NCI-H1105 (cell line): ENCODE measurements at regions not wholly inside any gene's neighbourhood (a gene's known extent, or its start where the extent isn't known, plus 50 kb on each side); places are given as distances from the start of the nearest gene placed in this dataset.
"Not testable (repeated sequence)": the region's sequence is repeated elsewhere in the genome, so short reads cannot be mapped to it uniquely, and the experiment has no call there.

Experiments
- DNase-seq: peaks from one replicate; lab custom pipeline; 2025; lab: John Stamatoyannopoulos, UW

DNA sequence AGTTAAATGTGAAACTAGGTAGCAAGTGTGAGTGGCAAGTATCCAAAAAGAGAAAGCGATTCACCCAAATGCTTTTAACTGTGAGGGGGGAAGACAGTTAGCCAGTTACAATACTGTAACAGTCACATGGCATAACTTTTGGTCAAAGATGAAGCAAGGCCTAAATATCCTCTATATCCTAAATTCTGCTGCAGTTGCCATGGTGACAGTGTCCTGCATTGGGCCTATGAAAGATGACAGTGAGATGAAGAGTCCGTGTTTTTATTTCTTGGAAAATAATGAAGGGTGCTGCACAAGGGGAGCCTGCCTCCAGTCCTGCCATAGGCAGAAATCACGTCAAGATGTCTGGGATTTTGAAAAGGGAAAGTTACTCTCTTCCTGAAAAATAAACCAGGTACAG lies 534.6 kb downstream of the NTRK2 start:
- DNase-seq: no peak

DNA sequence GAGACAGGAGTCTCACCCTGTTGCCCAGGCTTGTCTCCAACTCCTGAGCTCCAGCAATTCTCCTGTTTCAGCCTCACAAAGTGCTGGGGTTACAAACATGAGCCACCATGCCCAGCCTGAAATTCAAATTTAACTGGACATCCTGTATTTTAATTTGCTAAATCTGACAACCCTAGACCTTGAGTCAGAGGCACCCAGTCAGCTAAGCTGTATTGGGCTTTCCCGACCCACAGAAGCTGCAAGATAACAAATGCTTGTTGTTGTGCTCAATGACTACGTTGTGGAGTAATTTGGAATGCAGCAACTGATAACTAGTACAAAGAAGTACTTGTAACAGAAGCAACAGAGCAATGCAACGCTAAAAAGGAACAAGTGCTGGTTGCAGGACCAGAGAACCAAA lies 533.1 kb downstream of the NTRK2 start:
- no peak for DNase-seq

DNA sequence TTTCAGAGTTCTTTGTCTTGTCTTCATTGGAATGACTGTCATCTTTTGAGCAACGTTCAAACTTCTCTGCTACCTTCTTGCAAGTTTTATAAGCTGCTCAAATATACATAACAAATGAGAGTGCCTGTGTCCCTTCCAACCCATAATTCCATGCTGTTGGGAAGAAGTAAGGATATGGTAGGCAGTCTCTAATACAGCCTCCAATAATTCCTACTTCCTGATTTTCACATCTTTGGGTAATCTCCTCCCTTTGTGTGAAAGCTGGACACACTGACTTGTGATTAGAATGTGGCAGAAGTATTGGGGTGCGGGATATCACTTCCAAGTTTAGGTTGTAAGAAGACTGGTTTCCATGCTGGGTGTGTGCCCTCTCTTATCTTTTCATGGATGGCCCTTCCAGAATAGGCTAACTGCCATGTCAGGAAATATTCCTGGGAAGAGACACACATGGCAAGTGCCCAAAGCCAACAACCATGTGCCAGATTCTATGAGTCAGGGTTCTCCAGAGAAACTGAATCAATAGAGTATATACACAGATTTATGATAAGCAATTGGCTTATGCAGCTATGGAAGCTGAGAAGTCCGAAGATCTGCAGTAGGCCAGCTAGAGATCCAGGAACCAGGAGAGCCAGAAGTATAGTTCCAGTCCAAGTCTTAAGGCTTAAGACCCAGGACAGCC lies 531.3 kb downstream of the NTRK2 start:
- DNase-seq: no peak

DNA sequence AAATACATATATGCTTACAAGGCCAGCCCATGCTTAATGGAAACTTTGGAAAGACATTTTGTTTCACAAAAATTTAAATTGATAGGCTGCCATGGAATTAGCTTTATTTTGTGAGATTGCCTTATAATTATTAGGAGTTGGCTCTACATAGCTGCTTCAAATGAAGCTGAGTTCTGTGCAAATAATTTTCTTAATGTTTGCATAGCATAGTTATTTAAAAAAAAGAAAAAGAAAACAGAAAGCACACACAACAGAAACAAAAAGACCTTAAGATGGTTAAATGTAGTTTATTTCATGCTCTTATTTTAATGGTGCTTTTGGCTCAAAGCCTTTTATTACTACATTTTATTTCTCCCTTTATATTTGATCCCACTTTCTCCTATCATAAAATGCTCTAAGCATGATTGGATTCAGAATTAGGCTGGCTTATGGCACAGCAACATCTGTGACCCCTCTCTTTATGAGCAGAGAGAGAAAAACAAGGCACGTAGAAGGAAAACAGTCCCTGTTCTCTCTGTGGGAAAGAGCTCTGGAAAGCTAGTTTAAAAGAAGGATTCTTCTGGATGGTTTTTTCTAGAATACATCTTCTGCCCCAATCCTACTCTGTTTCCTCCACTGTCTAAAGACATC lies 530.5 kb downstream of the NTRK2 start:
- DNase-seq: no peak

DNA sequence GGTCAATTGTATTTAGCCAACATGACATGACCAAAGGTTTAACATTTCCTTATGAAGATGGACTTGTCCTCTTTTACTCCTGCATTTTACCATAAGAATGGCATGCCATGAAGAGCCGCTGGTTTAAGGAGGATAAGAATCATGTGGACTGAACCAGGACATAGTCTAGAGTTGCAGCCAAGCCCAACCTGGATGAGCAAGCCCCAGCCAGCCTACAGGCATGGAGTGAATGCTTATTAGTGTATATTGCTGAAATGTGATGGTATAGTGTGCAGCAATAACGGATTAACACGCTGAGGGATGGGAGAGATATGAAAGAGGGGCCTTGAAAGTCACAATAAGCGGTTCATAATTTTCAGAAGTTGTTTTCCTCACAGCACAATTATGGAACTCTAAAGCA lies 523.2 kb downstream of the NTRK2 start:
- no peak for DNase-seq

DNA sequence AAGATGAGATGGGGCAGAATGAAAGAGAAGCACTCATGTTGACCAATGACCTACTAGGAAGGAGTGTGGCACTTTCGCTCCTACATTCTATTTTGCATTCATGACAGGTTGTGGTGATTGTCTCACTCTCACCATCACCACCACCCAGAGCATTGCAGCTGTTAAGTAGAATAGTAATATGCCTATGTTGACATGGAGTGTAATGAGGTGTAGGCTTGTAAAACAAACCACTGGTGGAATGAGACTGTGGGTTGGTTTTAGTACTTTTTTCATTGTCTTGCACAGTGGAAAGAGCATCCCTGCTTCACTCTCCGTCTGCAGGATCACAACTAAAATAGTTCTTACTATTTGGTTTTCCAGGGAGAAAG lies 516.7 kb downstream of the NTRK2 start:
- no peak for DNase-seq

DNA sequence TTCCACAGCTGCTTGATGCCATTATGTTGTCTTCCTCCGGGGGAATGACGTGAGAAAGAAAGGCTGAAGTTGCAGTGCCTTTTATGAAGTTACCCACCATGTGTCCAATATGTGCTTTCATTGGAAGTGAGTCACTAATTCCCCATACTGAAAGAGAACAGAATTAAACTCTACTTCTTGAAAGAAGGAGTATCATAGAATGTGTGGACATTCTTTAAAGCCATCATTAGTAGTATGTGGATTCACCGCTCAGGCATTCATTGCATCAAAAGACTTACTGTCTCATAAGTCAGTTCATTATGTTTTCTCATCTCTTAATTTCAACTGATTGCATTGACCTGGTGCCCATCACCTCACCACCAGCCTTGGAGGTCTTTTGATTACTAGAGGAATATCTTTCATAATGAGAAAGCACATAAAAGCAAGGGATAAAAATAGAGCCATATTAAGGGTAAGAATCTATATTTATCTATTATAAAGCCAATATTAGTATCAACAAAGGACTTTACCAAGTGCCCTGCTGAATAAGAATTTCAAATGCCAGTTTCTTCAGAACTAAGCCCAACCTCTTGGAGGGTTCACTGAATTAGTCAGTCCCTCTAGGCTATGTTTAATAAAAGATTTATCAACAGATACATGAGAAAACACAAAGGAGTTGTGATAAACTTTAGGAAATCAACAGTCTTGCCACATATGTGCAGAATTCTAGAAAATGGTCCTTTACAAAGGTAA lies 516.1 kb downstream of the NTRK2 start:
- no peak for DNase-seq

DNA sequence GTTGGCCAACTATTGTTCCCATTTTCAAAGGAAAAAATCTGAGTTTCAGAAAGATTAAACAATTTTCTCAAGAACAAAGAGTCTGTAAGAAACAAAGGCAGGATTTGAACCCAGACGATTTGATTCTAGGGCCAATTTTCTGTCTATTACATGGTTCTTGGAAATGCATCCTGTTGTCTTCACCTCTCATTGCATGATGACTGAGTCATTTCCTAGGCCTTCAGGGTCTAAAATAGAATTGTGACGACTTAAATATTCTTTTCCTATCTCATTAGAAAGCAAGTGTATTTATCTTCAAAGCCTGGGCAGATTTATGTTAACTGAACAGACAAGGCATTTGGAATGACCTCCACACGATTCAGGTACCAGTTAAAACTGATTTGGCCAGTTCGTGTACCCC lies 512.9 kb downstream of the NTRK2 start:
- no peak for DNase-seq

DNA sequence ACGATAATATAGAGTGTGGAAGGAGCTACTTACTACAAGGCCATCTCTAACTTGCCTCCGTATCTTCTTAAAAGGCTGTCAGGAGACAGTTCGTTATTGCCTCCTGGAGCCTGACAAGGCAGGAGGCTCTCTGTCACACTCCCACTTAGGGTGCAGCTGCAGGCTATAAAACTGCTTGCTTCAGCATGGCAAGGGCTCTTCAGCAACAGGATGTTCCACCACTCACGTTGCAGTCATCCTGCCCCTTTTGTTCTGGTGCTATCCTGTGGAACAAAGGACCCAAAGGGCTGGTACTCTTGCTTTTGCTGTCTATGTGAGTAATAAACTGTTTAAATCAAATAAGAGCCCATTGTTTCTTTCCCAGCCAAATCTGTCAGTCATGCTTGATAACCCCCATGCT lies 508.9 kb downstream of the NTRK2 start:
- peak; percentile 86 for DNase-seq

DNA sequence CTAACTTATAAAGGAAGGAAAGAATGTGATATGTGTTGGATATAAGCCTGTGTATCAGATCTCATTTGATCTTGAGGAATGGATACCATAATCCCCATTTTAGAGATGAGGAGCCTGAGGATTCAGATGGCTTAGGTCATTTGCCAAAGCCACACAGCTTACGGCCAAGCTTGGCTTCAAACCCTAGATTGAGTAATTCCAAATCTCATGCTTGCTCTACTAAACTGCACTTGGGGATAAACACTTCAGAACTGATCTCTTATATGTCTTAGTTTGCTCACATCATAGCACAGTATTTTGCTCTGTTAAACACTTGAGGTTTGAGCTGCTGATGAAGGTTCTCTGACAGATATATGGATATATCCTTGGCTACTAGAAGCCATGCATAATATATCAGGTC lies 504.4 kb downstream of the NTRK2 start:
- no peak for DNase-seq

DNA sequence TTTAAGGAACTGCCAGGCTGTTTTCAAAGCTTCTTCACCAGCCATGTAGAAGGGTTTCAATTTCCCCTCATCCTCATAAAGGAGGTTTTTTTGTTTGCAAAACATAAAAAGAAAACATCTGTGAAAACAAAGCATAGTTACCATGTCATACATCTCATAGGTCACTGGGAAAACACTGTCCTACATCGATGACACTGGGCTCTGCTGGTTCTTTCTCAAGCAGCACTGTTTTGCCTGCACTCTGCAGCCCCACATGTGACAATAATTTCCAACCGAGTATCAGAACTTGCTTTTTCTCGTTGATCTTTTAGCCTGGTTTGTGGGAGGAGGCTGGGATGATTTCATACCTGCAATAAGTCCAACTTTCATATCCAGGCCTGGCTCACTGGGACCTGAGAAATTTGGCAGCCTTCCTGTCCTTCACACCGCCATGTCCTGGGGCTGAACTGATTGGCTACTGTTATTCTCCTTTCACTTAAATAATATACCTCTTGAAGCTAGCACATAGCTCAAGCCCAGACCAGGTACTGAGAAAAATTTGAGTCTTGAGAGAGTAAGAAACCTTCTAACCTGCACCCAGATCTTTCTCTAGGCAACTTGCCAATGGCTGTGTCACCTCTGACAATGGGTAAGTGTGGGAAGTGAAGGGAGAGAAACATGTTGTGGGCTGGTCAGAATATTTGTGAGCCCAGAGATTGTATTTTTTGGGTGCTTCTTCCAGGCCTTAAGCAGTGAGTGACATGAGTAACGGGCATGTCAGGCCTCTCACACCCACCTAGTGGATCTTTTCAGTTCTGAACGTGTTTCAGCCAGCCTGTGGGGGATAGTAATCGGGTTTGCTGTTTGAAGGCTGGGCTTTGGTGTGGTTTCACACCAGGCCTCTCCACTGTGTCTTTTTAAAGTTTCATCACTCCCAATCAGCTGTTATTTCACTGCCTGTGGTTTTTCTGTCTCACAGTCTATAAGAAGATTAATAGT lies 502.8 kb downstream of the NTRK2 start:
- DNase-seq: no peak

DNA sequence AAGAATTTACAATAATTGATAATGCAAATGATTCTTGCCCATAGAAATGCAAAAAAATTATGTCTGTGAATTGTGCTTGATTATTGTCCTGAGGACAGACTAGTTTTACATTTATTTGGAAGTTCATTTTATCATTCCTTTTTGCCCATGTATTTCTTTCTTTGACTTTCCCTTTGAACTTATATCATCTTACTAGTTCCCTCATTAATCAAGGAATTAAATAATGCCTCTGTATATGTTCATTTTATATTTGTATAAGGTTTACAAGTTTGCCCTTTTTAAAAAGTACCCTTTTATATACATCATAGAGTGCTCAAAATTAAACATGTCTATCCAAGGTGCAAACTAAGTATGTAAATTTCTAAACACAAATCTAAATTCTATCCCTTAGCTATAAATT lies 501.6 kb downstream of the NTRK2 start:
- no peak for DNase-seq

DNA sequence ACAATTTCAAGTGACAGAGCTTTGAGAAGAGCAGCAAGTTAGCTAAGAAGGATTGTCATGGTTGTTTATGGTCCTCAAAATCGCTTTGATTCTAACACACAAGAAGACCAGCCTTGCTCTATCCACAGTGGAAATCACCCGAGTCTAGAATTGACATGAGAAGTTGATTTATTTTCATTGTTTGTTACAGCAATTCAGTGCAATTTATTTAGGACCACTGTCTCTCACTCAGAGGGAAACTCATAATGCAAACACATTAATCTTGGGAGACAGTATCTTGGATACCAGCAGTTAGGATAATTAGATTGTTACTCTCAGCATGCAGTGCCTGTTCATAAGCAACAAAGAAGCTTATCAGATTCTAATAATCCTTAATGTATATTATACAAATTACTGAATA lies 498.9 kb downstream of the NTRK2 start:
- no peak for DNase-seq

DNA sequence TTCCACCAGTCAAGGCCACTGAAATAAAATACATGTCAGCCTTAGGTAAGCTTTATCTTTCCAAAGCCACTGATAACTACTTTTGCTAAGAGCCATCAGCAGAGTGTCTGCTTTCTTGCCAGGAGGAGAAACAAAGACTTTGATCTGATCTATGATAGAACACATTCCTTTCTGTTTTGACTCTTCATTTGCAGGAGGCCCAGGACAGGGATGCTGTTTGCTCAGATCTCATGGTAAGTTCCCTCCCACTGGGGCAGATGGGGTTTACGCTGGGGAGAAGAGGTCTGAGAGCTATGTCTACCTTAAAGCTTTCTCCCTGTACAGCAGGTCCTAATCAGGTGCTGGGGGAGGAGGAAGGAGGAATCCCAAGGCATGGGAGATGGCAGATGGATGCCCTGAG lies 497.6 kb downstream of the NTRK2 start:
- no peak for DNase-seq

DNA sequence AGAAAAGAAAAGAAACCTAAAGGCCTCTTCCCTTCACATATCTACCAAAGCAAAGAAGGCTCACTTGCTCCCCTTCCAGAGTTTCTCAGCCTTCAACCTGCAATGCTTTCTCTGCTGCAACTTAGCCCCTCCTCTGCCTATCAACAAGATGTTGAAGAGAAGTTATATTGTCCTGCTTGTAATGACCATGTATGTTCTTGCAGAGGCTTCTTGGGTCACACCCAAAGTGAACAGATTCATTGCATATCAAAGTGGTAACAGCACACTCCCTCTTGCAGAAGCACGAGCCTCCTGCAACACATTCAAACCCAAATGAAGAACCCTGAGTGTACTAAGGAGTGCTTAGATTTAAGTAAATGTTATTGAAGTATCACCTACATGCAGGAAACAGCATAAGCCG lies 494.3 kb downstream of the NTRK2 start:
- no peak for DNase-seq

DNA sequence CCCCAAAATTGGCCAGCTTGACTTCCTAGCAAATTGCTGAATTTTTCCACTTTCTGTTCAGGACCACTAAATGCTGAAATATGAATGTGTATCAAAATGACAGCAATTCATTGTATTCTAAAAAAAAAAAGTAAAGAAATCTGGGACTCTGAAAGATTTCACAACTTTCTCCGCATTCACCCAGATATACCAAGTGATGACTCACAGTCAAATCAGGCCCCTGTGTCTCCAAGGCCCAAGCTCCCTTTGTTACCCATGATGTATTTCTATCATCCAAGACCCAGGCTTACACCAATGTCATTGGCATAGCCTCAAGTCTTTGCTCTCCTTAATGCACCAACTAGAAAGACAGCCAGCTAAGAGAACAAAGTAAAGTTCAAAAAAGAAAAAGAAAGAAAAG lies 493.9 kb downstream of the NTRK2 start:
- no peak for DNase-seq

DNA sequence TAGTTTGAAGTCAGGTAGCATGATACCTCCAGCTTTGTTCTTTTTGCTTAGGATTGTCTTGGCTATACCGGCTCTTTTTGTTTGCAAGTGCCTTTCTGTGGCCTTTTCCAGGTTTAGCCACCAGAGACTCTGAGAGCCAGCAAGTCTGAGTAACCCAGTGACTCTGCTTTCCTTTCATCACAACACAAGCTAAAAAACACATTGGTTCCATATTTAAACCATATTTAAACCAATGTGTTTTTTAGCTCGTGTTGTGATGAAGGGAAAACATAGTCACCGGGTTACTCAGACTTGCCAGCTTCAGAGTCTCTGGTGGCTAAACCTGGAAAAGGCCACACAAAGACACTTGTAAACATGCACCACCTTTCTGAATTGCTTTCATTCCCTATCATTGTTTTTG lies 493.3 kb downstream of the NTRK2 start:
- no peak for DNase-seq

DNA sequence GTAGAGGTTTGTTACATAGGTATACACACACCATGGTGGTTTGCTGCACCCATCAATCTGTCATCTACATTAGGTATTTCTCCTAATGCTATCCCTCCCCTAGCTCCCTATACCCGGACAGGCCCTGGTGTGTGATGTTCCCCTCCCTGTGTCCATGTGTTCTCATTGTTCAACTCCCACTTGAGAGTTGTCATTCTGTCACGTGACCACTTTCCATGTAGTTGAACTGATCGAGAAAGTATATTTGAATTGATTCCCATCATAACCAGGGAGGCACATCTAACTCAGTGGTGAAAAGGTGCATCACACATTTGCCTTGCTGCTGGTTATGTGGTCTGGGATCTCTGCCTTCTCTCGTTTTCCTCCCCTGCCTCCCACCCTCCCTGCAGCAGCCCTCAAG lies 491.4 kb downstream of the NTRK2 start:
- DNase-seq: not testable (repeated sequence)

DNA sequence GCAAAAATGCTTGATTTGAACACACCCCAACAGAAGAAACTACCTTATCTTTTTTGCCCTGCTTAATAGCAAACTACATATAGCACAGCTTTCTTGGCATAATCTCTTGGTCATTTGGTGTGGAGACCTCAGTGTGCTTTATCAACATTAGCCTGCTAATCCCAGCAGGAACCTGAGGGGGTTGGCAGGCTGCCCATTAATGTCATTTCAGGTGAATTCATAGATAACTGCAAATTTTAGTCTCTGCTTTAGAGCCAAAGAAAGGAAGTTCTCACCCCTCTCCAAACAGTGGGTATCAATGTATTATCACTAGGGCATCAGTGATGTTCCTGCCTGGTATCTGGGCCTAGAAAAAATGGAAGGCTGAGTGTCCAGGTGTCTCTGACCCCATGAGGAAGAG lies 489.0 kb downstream of the NTRK2 start:
- DNase-seq: no peak

DNA sequence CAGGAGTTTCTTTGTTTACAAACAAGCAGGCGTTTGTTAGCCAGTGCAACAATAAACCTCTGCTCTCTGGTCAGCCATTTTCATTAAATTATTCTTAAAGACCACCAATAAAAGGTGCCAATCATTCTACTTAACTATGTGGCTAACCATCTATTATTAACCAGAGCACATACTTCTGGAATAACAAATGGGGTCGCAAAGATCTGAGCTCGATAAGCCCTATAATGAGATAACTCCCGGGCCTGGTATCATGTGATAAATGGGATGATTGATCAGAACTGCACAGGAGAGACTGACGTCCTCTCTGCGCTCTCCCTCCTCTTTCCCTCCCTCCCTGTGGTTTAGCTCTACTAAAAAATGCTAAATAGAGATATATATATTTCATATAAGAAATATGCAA lies 488.2 kb downstream of the NTRK2 start:
- no peak for DNase-seq

DNA sequence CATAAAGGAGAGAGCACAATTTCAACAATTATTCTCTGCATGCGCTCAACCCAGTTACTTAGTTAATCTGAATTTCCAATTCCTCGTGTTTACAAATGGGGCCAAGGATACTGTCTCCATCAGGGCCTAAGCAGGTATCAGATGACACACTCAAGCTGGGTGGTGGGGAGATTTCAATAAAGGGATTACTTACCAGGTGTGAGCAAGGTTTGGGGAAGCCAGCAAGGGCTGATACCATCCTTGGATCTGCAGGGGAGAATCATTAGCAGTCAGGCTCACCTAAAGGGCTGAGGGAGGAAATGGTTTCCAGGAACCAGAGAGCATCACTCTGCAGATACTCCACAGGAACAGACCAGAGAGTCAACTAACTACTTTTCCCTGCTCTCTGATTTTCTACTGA lies 487.1 kb downstream of the NTRK2 start:
- no peak for DNase-seq

DNA sequence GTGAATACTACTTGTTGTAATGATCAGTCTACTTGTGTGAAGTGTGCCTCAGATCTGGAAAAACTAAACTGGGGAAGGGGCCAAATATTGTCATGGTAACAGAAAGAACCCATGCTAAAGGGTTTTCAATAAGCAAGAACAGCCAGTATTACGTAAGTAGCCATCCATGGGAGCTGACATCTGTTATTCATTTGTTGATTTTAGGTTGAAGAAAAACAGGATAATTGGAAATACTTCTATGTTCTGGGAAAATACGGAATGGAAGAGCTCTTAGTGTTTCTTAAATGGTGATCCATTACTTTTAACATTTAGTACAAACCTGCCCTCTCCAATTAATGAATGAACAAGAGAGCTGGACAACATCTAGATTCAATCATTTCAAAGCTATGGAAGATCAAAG lies 485.8 kb downstream of the NTRK2 start:
- DNase-seq: no peak
